Activated CD8-positive, alpha-beta T cell treated with anti-CD3 and anti-CD28 coated beads for 36 hours (primary cell): ENCODE measurements at regions not wholly inside any gene's neighbourhood (a gene's known extent, or its start where the extent isn't known, plus 50 kb on each side); places are given as distances from the start of the nearest gene placed in this dataset.

Experiments
- ATAC-seq: fragments of 200-7000 bp; cut with Tn5 transposase; one replicate; pipeline ENCODE4 v1.10.0; 2021; ENCODE audit warnings: mild to moderate bottlenecking, moderate library complexity
- CTCF ChIA-PET: fragments of 350-600 bp; sonication (Branson Sonifier 250); formaldehyde crosslinking; loops from one replicate; lab custom pipeline; 2021; ENCODE audit warnings: antibody characterized with exemption; lab: Charles Lee
- POLR2A ChIA-PET: fragments of 350-600 bp; sonication (Branson Sonifier 250); formaldehyde crosslinking; loops from one replicate; lab custom pipeline; 2021; ENCODE audit warnings: antibody characterized with exemption; lab: Charles Lee
- DNase-seq: peaks from one replicate; pipeline ENCODE4 v3.0.0-alpha.2; 2020
- H3K27ac Mint-ChIP-seq: one replicate; pipeline ENCODE4 v1.8.0; 2021; ENCODE audit warnings: mild to moderate bottlenecking, mixed read lengths
- H3K27me3 Mint-ChIP-seq: one replicate; pipeline ENCODE4 v1.8.0; 2021; ENCODE audit warnings: mixed read lengths
- H3K36me3 Mint-ChIP-seq: one replicate; pipeline ENCODE4 v1.8.0; 2021; ENCODE audit warnings: low read depth, mixed read lengths
- H3K4me1 Mint-ChIP-seq: one replicate; pipeline ENCODE4 v1.8.0; 2021; ENCODE audit warnings: low read depth, mixed read lengths
- H3K4me3 Mint-ChIP-seq: one replicate; pipeline ENCODE4 v1.8.0; 2021; ENCODE audit warnings: mild to moderate bottlenecking, moderate library complexity, mixed read lengths
- H3K9me3 Mint-ChIP-seq: one replicate; pipeline ENCODE4 v1.8.0; 2021; ENCODE audit warnings: mixed read lengths
- CTCF ChIP-seq: fragments of 200-600 bp; IDR thresholded peaks from one replicate; pipeline ENCODE4 v1.8.0; 2022; ENCODE audit warnings: antibody characterized with exemption, mild to moderate bottlenecking
- intact Hi-C: fragments of 100-400 bp; cut with micrococcal nuclease; formaldehyde crosslinking; loops from one replicate; pipeline ENCODE4 v1.10.0; 2022

GRCh38 chr2:195413422-195413821, 243.6 kb upstream of the SLC39A10 start:
- ATAC-seq (no peak), DNase-seq (no peak)
- no peak for TF ChIP-seq CTCF
- POLR2A ChIA-PET: no interaction called here
- Mint-ChIP-seq H3K27me3 (no peaks in the 10 kb centered on the region), H3K4me3 (no peak overlapping the region), H3K4me1 (no peaks in the 10 kb centered on the region), H3K9me3 (no peaks in the 10 kb centered on the region), H3K36me3 (no peaks in the 10 kb centered on the region), H3K27ac (no peak overlapping the region)
- intact Hi-C loops: no loop called here
- CTCF ChIA-PET: no interaction called here

DNA sequence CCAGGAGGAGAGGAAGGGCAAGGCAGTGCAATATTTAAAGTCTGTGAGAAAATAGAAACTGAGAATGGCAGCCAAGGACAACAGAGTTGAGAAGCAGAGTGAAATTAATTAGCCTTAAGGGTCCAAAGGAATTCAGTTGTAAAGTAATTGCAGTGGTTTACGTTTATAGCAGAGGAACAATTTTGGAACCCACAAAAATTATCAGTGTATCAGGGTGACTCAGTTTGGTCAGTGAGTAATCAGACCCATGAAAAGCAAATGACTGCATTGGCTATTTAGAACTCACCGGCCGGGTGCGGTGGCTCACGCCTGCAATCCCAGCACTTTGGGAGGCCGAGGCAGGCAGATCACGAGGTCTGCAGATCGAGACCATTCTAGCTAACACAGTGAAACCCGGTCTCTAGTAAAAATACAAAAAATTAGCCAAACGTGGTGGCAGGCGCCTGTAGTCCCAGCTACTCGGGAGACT, 245.8 kb upstream of the SLC39A10 start:
- POLR2A ChIA-PET: no interaction called here
- Mint-ChIP-seq H3K4me3 (no peak overlapping the region), H3K4me1 (peaks cover 3% of the 10 kb centered on the region), H3K27me3 (no peaks in the 10 kb centered on the region), H3K9me3 (no peaks in the 10 kb centered on the region), H3K36me3 (no peaks in the 10 kb centered on the region), H3K27ac (no peak overlapping the region)
- no peak for TF ChIP-seq CTCF
- ATAC-seq: no peak
- CTCF ChIA-PET: no interaction called here
- intact Hi-C loops: no loop called here
- no peak for DNase-seq

DNA sequence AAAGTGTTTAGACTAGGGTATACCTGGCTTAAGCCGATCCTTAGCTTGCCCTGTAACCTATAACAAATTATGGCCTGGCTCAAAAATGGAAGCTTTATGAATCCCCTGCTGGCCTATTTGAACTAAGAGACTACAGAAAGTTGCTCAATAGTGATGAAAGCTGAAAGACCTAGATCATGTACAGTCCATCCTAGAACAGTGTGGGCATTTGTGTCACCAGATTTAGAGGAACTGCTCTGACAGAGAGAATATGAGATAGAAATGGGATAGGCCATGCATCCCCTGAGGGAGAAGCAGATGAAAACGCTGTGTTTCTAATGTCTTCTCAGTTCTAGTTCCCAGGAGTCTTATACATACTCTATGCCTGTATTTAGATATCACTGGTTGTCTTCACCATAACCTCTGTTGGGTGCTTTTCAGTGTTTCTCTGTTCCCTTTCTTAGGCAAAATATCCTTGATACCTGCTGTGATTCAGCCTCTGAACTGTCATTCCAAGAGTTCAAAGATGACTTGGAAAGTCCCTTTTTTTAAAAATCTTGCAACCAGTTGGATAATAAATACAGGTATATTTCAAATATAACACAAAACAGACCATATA, 246.9 kb upstream of the SLC39A10 start:
- no peak overlapping the region for H3K27ac Mint-ChIP-seq
- ATAC-seq (no peak), DNase-seq (no peak)
- no peaks in the 10 kb centered on the region for H3K36me3 Mint-ChIP-seq
- intact Hi-C loops: no loop called here
- ChIA-PET CTCF (no interaction called here), POLR2A (no interaction called here)
- no peaks in the 10 kb centered on the region for H3K27me3 Mint-ChIP-seq
- no peak overlapping the region for H3K4me3 Mint-ChIP-seq
- H3K9me3 Mint-ChIP-seq: no peaks in the 10 kb centered on the region
- H3K4me1 Mint-ChIP-seq: peaks cover 3% of the 10 kb centered on the region
- TF ChIP-seq CTCF: no peak

- intact Hi-C loops: no loop called here
- CTCF ChIA-PET: no interaction called here
- ATAC-seq (no peak), DNase-seq (no peak)
- H3K9me3 Mint-ChIP-seq: no peaks in the 10 kb centered on the region
- POLR2A ChIA-PET: no interaction called here
- no peak overlapping the region for H3K4me3 Mint-ChIP-seq
- no peaks in the 10 kb centered on the region for H3K27me3 Mint-ChIP-seq
- no peak overlapping the region for H3K27ac Mint-ChIP-seq
- TF ChIP-seq CTCF: no peak
- H3K36me3 Mint-ChIP-seq: no peaks in the 10 kb centered on the region
- H3K4me1 Mint-ChIP-seq: peaks cover 3% of the 10 kb centered on the region
Observed at GRCh38 chr2:195408811-195409210, 248.2 kb upstream of the SLC39A10 start.

DNA sequence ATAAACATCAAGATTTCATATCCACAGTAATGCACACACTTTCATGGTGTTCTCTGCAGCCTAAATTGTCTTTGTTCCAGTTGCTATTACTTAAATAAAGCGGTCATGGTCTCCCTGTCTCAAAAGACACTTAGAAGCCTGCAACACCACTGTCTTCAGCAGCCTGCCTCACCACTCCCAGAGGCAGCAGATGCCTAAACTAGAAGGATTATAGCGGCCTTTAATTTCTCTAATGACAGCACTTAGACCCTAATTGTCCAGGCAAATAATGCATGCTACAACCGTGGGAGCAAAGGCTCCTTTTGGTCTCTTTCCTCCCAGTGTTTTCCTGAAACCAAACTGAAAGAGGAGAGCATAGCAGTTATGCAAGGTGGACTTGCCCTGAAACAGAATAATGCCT, 248.8 kb upstream of the SLC39A10 start:
- no peaks in the 10 kb centered on the region for H3K9me3 Mint-ChIP-seq
- peaks cover 3% of the 10 kb centered on the region for H3K4me1 Mint-ChIP-seq
- intact Hi-C loops: no loop called here
- ATAC-seq: no peak
- no peaks in the 10 kb centered on the region for H3K36me3 Mint-ChIP-seq
- H3K27ac Mint-ChIP-seq: no peak overlapping the region
- ChIA-PET POLR2A (no interaction called here), CTCF (no interaction called here)
- TF ChIP-seq CTCF: no peak
- no peak for DNase-seq
- no peaks in the 10 kb centered on the region for H3K27me3 Mint-ChIP-seq
- H3K4me3 Mint-ChIP-seq: no peak overlapping the region
